LNCAP (cell line): ENCODE measurements at regions not wholly inside any gene's neighbourhood (a gene's known extent, or its start where the extent isn't known, plus 50 kb on each side); places are given as distances from the start of the nearest gene placed in this dataset.

ENCODE experiments used
- CTCF ChIP-seq: fragments of 450-650 bp; IDR thresholded peaks from 2 replicates; pipeline ENCODE4 v1.5.1; 2017; ENCODE audit warnings: mild to moderate bottlenecking

- no peak for TF ChIP-seq CTCF
These were observed 74.2 kb upstream of the FSTL4 start for GRCh38 chr5:133686566-133686965.

- TF ChIP-seq CTCF, result no peak
These were observed 73.2 kb upstream of the FSTL4 start for GRCh38 chr5:133685402-133686018.

GRCh38 chr5:133683646-133684596 is 71.6 kb upstream of the FSTL4 start:
- TF ChIP-seq CTCF, result no peak

- TF ChIP-seq CTCF, result no peak
These were observed 70.1 kb upstream of the FSTL4 start for GRCh38 chr5:133682451-133682850.

GRCh38 chr5:133681896-133682295 is 69.6 kb upstream of the FSTL4 start:
- no peak for TF ChIP-seq CTCF

- TF ChIP-seq CTCF, result no peak
These were observed 68.7 kb upstream of the FSTL4 start for GRCh38 chr5:133680830-133681565.

GRCh38 chr5:133679534-133679933 is 67.2 kb upstream of the FSTL4 start:
- no peak for TF ChIP-seq CTCF
